HG03097 (cell line): ENCODE measurements at regions not wholly inside any gene's neighbourhood (a gene's known extent, or its start where the extent isn't known, plus 50 kb on each side); places are given as distances from the start of the nearest gene placed in this dataset.

ENCODE experiments used
- ATAC-seq: cut with Tn5 transposase; IDR thresholded peaks from one replicate; pipeline ENCODE4 v1.9.1; 2021; ENCODE audit not compliant: unreplicated experiment, low FRiP score

GRCh38 chr1:188228623-188229022 lies 1399.9 kb downstream of the PLA2G4A start:
- no peak for ATAC-seq

- ATAC-seq, result no peak
These were observed 1409.0 kb downstream of the PLA2G4A start for GRCh38 chr1:188237573-188238348.

- no peak for ATAC-seq
These were observed 1412.1 kb downstream of the PLA2G4A start for GRCh38 chr1:188240772-188241406.

- ATAC-seq, result no peak
These were observed 1412.9 kb downstream of the PLA2G4A start for GRCh38 chr1:188241629-188242028.

GRCh38 chr1:188243456-188243855 lies 1414.7 kb downstream of the PLA2G4A start:
- ATAC-seq, result no peak

GRCh38 chr1:188244681-188245080 lies 1415.9 kb downstream of the PLA2G4A start:
- no peak for ATAC-seq

- ATAC-seq, result no peak
These were observed 1418.5 kb downstream of the PLA2G4A start for GRCh38 chr1:188247255-188247654.

GRCh38 chr1:188249811-188250210 lies 1421.1 kb downstream of the PLA2G4A start:
- ATAC-seq, result no peak

- no peak for ATAC-seq
These were observed 1422.3 kb downstream of the PLA2G4A start for GRCh38 chr1:188251036-188251435.

GRCh38 chr1:188261849-188262248 lies 1433.1 kb downstream of the PLA2G4A start:
- no peak for ATAC-seq

- ATAC-seq, result no peak
These were observed 1441.2 kb downstream of the PLA2G4A start for GRCh38 chr1:188269956-188270355.

- ATAC-seq, result no peak
These were observed 1441.7 kb downstream of the PLA2G4A start for GRCh38 chr1:188270497-188270896.

GRCh38 chr1:188277771-188278170 lies 1449.0 kb downstream of the PLA2G4A start:
- ATAC-seq, result no peak

GRCh38 chr1:188281921-188282320 lies 1453.2 kb downstream of the PLA2G4A start:
- no peak for ATAC-seq

GRCh38 chr1:188295157-188295556 lies 1466.4 kb downstream of the PLA2G4A start:
- no peak for ATAC-seq

- ATAC-seq, result no peak
These were observed 1474.0 kb downstream of the PLA2G4A start for GRCh38 chr1:188302746-188303145.

- no peak for ATAC-seq
These were observed 1485.9 kb downstream of the PLA2G4A start for GRCh38 chr1:188314557-188315137.

- ATAC-seq, result no peak
These were observed 1489.1 kb downstream of the PLA2G4A start for GRCh38 chr1:188317894-188318293.

- ATAC-seq, result no peak
These were observed 1496.5 kb downstream of the PLA2G4A start for GRCh38 chr1:188325211-188325610.

GRCh38 chr1:188343914-188344313 lies 1515.2 kb downstream of the PLA2G4A start:
- no peak for ATAC-seq

- ATAC-seq, result no peak
These were observed 1521.4 kb downstream of the PLA2G4A start for GRCh38 chr1:188350104-188350503.

- no peak for ATAC-seq
These were observed 1526.3 kb downstream of the PLA2G4A start for GRCh38 chr1:188355082-188355481.
